Activated CD4-positive, alpha-beta T cell treated with anti-CD3 and anti-CD28 coated beads for 24 hours (primary cell): ENCODE measurements at regions not wholly inside any gene's neighbourhood (a gene's known extent, or its start where the extent isn't known, plus 50 kb on each side); places are given as distances from the start of the nearest gene placed in this dataset.

ENCODE experiments used
- DNase-seq, 2 donors: peaks; one replicate each; pipeline ENCODE4 v3.0.0-alpha.2; 2020; ENCODE audit warnings: low read depth in 2 of 2

DNA sequence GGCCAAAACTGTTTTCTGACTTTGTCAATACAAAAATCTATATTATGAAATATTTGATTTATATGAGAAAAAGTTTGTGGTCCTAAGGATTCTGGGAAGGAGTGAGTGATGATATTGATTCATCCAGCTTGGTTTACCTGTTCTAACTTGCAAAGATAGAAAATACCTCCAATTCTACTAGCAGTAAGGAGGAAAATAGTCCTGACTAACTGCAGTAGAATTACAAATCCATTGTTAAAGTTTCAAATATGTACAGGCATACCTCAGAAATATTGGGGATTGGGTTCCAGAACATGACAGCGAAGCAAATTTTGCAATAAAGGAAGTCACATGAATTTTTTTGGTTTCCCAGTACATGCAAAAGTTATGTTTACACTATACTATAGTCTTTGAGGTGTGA lies 158.8 kb upstream of the CYRIA start:
- DNase-seq, result no peak

DNA sequence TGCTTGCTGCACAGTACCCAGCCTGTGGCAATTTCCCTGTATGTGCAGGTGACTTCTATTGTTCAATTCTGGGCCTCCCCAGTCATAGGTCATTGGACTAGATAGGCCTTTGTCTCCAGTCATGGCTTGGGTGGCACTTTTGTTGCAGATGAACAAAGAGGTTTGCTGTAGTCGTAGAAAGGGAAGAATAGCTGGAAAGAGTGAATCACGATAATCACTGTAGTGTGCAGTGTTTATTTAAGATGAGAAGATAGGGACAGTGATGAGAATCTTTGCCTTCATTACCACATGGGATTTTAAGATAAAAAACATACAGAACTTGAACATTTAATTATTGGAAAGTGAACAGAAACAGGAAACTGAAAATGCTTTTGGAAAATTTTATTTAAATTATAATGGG lies 156.1 kb upstream of the CYRIA start:
- no peak for DNase-seq

DNA sequence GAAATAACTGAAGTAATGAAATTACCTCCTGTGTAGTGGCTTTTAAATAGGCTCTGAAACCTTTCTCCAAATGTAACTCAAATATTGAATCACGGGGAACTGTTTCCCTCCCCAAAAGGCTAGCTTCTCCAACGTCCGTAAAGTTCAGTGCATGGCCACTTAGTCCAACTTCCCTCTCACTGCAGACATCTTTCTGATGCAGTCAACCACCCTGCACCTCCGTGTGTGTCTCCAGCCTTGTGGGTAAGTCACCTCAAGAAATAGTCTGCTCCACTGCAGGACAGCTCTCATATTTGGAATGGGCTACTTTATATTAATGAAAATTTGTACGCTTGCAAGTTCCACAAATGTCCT lies 152.5 kb upstream of the CYRIA start:
- no peak for DNase-seq

DNA sequence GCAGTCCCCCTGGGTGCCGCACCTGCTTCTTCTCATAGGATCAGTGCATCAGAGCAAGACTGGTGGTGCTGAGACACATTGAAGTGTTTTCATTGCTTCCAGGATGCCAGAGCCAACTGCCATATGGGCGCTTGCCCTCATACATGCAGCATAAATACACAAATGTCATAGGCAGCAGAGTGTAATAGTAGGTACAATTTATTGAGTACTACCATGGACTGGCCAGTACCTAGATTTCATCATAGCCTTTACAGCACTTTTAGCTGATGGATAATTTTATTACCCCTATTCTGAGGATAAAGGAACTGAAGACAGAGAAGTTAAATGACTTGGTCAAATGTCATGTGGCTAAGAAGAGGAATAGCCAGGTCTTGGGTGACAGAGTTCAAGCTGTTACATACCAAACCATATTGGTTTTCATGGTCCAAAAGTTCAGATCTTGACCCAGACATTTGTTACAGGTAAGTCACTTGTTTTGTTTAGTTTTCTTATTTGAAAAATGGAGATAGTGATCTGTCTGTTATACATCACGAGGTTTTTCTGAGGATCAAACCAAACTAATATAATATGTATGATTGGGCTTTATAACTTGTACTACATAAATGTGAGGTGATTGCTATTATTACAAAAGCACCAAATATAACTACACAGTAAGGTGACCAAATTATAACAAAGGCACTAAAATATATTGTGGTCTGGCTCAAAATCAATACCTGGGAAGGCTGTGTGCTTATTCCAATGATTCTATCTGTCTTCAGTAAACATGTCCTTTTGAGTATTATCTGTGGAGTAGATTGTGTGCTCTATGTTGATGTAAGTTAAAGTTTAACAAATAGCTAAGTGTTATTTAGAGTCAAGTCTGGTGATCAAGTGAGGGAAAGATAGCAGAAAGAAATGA lies 151.9 kb upstream of the CYRIA start:
- DNase-seq, result no peak

DNA sequence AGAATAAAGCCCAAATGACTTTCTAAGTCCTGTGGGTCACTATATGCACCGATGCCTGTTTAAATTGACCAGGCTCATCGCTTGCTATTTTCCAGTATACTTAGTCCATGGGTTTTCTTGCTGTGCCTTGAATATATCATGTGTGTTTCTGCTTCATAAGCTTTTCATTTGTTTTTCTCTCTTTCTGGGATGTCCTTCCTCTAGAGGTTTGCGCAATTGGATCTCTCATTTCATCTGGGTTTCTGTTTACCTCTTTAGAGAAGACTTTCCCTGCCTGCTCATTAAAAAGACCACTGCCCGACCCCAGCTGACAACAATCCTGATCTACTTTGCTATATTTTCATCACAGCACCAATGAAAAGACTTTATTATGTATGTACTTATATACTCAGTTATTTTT lies 150.9 kb upstream of the CYRIA start:
- DNase-seq, result no peak

DNA sequence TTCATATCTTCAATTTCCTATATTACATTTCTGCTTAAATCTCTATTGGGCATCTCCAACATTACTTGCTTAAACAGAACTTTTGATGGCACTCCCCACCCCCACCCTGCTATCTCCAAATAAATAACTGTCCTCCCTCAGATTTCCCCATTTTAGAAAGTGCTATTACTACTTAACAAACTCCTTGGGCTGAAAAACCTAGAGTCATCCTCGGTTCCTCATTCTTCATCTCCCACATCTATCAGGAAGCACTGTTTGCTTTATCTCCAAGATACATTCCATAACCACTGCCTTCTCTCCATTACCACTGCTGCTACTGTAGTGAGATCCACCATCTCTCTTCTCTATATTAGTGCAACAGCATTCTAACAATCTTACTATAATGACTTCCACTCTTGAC lies 150.4 kb upstream of the CYRIA start:
- DNase-seq, result no peak

DNA sequence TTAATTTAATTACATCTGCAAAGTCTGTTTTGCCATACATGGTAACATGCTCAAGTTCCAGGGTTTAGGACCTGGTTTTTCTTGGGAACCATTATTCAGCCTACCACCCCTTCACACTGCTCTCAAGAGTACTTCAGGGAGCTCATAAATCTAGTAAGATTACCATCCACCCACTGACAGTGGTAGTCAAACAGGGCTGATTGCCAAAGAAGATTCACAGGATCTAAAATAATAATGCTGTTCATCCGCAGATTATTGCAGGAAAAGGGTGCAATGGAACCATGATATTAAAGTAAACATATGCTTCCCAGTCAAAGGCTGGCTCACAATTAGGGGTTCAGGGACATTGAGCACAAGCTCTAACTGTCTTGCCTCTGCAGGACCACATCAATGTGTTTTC lies 148.0 kb upstream of the CYRIA start:
- no peak for DNase-seq

DNA sequence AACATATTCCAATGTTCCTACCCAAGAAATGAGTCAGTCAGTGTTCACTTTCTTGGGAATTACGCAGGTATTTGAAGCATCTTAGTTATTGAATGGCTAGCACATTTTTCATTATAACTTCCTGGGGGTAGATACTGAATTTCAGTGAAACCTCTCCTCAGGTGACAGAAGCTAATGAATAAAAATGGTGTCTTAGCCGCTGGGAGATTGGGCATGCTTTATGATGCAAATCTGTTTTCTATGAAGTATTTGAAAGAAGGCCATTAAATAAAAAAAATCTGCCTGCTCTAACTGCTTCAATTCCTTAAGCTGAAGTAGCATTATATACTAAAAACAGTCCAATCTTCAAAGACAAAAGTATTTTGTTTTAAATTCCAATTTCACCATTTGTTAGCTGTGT lies 132.8 kb upstream of the CYRIA start:
- no peak for DNase-seq

DNA sequence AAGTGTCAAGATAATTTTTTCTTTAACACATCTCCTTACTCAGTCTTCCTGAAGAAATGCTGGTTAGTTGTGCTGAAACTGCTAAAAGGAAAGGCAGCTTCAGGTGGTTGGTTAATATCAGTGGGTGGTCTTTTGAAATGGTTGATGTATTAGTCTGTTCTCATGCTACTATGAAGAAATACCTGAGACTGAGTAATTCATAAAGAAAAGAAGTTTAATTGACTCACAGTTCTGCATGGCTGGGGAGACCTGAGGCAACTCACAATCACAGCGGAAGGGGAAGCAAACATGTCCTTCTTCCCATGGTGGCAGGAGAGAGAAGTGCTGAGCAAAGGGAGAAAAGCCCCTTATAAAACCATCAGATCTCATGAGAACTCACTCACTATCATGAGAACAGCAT lies 125.9 kb upstream of the CYRIA start:
- no peak for DNase-seq

DNA sequence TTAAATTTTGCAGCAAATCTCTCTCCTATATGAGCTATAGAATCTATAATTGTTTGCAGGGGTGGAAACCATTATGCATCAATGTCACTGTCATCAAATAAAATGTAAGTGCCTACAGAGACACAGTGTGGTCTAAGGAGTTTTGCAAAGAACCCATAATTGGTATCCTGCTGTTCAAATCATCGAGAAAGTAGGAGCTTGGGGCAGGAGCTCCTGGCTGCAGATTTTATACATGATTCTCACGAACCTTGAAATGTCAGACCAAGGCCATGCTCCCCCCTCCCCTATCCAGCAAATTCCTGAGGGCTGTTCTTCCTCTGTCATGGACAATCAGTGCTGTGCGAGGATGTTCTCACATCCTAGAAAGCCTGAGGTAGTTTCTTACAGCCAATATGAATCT lies 119.5 kb upstream of the CYRIA start:
- DNase-seq, result no peak

DNA sequence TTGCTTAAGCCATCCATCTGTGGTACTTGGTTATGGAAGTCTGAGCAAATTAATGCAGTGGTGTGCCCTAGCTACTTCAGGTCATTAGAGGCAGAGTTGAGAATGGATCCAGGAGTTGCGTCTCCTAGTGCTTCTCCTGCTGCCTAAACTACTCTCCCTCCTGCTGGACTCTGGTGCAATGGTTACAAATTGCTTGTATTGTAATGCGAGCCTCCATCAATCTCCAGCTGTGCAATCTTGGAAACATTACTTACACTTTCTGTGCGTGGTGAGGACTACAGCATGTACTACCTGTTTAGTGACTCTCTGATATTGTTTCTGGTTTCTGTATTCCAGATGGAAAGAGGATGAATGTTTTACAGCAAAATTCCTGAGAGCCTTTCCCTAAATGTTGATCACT lies 119.0 kb upstream of the CYRIA start:
- no peak for DNase-seq

DNA sequence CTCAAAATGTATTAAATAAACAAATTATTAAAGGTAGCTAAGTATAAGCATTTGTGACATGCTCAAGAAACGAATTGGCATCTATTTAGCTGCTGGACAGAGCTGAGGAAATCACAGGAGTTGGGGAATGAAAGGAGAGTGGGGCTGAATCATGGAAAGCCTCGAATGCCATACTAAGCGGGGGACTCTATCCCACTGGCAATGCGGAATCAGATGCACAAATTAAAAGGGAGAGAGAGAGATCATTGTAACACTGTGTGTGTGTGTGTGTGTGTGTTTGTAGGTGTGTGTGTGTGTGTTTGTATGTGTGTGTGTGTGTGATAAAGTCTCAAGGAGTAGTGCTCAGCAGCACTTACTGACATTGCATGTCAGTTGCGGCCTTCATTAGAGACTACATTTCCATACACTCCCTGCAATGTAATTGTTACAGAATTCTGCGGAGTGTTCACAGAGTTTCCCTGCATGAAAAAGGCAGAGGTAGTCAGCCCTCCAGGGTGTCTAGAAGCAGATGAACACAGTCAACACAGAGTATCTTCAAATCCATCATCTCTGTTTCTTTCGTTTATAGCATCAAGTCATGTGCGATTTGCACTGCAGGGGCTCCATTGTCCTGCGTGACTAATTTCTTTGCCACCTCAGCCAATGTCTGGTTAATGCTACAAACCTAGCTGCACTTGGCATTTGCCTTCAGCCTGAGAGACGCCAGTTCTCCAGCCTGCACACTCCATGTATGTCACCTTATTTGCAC lies 111.7 kb upstream of the CYRIA start:
- DNase-seq, result no peak

DNA sequence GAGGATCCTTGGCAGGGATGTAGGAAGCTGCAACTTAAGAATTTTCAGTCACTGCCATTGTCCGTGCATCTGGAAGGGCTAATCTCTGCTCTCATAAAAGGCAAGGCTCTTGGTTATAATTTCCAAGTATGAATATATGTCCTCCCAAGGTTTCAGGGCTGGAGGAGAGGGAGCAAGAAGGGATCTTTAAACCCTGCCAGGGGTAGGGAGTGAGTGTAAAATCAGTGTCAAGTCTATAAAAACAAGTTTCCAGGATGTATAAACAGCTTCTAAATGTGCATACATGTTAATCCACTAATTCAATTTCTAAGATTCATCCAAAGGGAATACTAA lies 110.2 kb upstream of the CYRIA start:
- DNase-seq, result no peak

DNA sequence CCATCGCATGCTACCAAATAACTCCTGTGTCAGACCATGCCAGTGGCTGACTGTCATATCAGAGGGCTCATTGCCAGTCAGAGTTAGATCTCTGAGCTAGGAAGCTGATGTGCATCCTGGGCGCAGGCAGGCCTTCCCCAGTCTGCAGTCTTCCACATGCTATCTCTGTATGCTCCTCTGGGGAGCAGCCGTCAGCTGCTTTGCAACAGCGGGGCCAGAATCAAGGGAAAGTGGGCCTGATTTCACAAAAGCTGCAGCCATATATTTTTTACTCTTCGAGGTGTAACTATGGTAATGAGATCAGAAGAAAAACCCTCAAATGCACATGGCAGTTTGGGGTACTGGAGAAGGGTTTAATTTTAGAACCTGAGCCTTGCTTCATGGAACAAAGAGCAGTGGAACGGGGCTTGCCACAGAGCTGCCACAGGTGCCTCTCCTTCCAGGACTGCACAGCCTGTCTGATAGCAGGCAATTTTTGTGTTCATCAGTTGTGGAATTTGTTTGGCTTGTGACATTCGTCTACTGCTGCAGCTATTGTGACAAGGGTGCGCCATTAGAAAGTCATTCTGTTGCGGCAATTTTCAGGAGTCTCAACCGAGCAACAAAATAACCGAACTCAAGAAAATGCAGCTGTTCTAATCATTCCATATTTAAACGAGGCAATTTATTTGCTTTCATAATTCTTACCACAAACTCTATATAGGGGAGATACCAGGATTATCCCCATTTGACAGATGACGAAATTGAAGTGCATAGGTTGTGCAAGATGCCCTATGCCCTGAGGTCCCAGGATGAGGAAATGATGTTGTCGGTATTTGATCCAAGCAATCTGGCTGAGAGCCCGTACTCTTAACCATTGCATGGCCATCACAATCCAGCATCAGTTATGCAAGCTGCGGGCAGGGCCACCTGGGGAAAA lies 109.6 kb upstream of the CYRIA start:
- DNase-seq, result no peak

DNA sequence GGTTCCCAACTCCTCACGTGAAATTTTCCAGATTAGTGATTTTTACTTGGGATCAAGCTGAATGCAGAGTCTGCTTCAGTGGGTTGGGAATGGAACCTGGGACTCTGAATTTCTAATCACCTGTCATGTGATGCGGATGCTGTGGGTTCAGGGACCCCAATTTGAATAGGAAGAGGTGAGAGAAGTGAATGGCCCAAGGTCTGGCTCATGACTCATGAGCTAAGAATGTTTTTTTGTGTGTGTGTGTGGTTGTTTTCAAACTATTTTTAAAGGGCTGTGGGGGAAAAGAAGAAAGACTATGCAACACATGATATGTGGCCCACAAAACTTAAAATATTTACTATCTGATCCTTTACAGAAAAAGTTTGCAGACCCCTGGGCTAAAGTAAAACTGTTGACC lies 108.5 kb upstream of the CYRIA start:
- no peak for DNase-seq

DNA sequence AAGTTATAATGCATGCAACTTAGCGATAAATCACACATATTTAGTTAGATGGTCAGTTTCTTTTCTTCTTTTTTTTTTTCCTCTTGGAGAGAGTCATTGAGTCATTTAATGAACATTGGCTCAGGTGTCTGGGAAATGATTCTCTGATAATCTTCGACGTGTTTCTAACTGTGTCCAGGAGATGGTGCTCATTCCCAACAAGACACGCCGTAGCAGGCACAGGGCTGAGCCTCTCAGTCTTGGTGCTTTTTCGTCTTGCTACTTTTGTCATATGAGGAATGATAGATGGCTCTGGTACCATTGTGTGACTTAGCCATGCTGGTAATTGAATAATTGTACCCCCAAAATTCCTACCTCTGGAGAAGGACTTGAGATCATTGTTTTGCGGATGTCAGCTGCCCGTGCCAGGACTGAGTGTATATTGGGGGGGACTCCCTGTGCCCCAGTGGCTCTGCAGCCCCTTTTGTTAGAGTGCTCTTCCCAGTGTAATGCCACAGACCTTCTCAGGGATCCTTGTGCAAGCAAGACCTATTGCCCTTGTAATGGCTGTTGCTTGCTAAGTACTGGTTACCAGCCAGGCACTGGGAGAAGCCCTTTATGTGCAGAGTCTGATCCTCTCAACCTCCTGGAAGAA lies 107.6 kb upstream of the CYRIA start:
- no peak for DNase-seq

DNA sequence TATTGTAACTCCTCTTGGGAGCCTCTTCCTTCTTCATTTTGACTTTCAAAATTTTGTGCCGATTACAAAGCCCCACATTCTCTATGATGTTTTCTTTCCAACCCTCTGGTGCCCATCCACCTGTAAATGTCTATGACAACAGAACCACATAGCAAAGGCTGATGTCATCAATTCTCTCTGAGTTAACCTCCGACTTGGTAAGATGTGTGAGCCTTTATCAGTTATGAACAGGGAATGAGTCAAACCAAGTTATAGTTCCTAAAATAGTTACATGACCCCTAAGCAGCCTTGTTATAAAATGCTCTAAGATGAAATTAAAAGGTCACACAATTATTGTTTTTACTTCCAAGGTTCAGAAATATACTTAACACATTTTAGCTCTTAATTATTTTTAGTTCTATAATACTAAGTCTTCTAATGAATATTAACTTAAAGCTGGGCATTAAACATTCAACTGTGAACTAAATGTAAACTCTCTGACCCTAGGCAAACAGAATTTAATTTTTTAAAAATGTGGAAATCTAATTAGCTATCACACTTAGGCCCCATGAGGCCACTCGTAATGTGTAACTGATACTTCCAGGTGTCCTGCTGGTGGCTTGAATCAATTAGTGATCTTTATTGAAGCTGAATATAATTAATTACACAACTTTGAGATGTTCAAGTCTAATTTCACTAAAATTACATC lies 102.3 kb upstream of the CYRIA start:
- DNase-seq, result no peak

DNA sequence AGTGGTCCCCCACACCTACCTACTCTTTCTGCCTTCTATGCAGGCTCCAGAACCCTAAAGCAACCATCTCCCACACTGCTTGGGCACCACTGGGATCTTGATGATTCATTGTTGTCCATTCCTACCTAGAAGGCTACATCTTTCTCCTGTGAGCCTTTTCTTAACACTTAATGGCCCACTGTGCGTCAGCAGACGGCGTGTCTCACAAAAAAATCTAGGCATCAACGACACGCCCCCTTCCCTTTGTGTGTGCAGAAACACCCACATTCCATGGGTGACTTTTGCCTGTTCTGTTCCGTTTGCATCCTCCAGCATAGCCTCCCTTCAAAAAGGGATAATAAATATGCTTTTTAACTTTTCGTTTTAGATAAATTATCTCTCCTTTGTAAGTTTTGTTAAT lies 99.7 kb upstream of the CYRIA start:
- DNase-seq, result no peak

DNA sequence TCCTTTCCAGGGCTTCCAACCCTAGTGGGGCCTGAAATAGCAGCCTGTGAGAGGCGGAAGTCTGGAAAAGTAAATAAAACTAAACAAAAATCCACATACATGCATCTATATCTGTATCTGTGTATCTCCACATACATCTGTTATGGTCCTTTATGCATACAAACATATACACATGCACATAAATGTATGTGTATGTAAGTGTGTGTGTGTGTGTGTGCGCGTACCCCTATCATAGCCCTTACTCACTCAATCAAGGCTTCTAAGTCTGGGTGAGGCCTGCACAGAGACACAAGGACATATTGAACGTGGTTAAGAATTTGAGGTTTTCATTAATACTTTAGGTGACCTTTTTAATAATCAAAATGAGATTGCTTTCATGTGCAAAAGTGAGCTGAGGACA lies 98.9 kb upstream of the CYRIA start:
- no peak for DNase-seq

DNA sequence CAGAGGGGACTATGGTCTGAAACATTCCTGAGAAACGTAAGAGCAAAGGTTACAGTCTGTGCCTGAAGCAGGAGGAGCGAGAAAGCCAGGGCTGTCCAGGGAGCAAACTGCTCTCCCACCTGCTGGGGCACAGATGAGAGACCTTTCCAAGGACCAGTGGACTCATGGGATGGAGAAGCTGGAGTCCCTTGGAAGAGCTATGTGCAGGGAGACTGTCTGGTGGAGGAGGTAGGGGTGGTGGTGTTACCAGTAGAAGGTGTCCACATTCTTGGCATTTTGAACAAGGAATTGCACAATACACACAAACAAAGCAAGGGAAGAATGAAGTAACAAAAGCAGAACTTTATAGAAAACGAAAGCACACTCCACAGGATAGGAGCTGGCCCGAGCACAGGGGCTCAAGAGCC lies 97.9 kb upstream of the CYRIA start:
- no peak for DNase-seq

DNA sequence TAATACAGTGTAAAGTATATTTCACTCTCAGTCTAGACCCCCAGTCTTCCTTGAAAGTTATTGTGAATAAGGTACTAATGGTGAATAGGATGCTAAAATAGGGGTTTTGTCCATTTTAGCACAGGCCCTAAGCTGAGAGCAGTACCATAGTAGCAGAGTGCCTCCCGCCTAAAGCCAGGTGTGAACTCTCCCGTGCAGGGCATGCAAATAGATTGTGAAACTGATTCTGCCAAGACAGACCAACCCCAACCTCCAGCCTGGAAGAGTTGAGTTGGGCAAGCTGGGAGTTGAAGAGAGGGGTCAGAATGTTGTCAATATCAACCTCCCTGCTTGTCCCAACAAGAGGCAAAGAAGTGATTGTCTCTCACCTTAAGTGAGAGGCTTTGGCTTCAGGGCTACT lies 97.4 kb upstream of the CYRIA start:
- no peak for DNase-seq
